KMS-11 (cell line): ENCODE measurements at regions not wholly inside any gene's neighbourhood (a gene's known extent, or its start where the extent isn't known, plus 50 kb on each side); places are given as distances from the start of the nearest gene placed in this dataset.

Experiments
- H2AFZ ChIP-seq: fragments of 200-600 bp; sonication (generic); 2 replicates; pipeline ENCODE4 v1.6.1; 2016; ENCODE audit warnings: antibody characterized with exemption, mixed run types, low read depth
- H3K27ac ChIP-seq: fragments of 200-600 bp; sonication (generic); 2 replicates; pipeline ENCODE4 v1.6.1; 2016; ENCODE audit warnings: mild to moderate bottlenecking, mixed run types
- H3K27me3 ChIP-seq: fragments of 200-600 bp; sonication (generic); 2 replicates; pipeline ENCODE4 v1.6.1; 2017; ENCODE audit warnings: mild to moderate bottlenecking, low read depth, mixed run types, moderate library complexity; ENCODE audit not compliant: insufficient read depth
- H3K36me3 ChIP-seq: fragments of 200-600 bp; sonication (generic); 2 replicates; pipeline ENCODE4 v1.6.1; 2017; ENCODE audit warnings: mild to moderate bottlenecking, mixed run types; ENCODE audit not compliant: insufficient read depth
- H3K4me1 ChIP-seq: fragments of 200-600 bp; sonication (generic); 2 replicates; pipeline ENCODE4 v1.6.1; 2016; ENCODE audit warnings: mild to moderate bottlenecking, low read depth, mixed run types; ENCODE audit not compliant: poor library complexity, severe bottlenecking
- H3K4me2 ChIP-seq: fragments of 200-600 bp; sonication (generic); 2 replicates; pipeline ENCODE4 v1.7.0; 2016; ENCODE audit warnings: mild to moderate bottlenecking, mixed run types
- H3K4me3 ChIP-seq: fragments of 200-600 bp; sonication (generic); IDR thresholded peaks from 2 replicates; pipeline ENCODE4 v1.6.1; 2017; ENCODE audit warnings: low read depth, low read length, mixed read lengths; ENCODE audit not compliant: insufficient read depth
- H3K79me2 ChIP-seq: fragments of 200-600 bp; sonication (generic); 2 replicates; pipeline ENCODE4 v1.6.1; 2016; ENCODE audit warnings: low read depth, mixed run types; ENCODE audit not compliant: insufficient read depth
- H3K9ac ChIP-seq: fragments of 200-600 bp; sonication (generic); 2 replicates; pipeline ENCODE4 v1.6.1; 2016; ENCODE audit warnings: mild to moderate bottlenecking, mixed run types
- H4K20me1 ChIP-seq: fragments of 200-600 bp; sonication (generic); 2 replicates; pipeline ENCODE4 v1.6.1; 2016; ENCODE audit warnings: mild to moderate bottlenecking, mixed run types; ENCODE audit not compliant: insufficient read depth
- CTCF ChIP-seq: fragments of 200-600 bp; sonication (generic); conservative IDR thresholded peaks from 2 replicates; pipeline ENCODE4 v1.6.1; 2017; ENCODE audit warnings: low read depth, mild to moderate bottlenecking, antibody characterized with exemption, low read length, moderate library complexity, mixed read lengths

GRCh38 chr5:74279244-74279643 lies 361.3 kb downstream of the ENC1 start:
- H3K27me3 ChIP-seq = no peaks in the 10 kb centered on the region
- no peaks in the 10 kb centered on the region for H3K79me2 ChIP-seq
- H3K4me2 ChIP-seq = no peak overlapping the region; the same call in 1 of the 2 replicates
- H3K4me1 ChIP-seq = peaks cover 60% of the 10 kb centered on the region
- H4K20me1 ChIP-seq = no peaks in the 10 kb centered on the region
- no peak overlapping the region for H3K4me3 ChIP-seq
- TF ChIP-seq CTCF = no peak
- H3K36me3 ChIP-seq = no peaks in the 10 kb centered on the region
- no peak overlapping the region for H2AFZ ChIP-seq
- H3K9ac ChIP-seq = no peak overlapping the region
- H3K27ac ChIP-seq = no peak overlapping the region

GRCh38 chr5:74277418-74277817 lies 363.1 kb downstream of the ENC1 start:
- no peak overlapping the region for H3K9ac ChIP-seq
- no peak for TF ChIP-seq CTCF
- no peaks in the 10 kb centered on the region for H3K36me3 ChIP-seq
- no peak overlapping the region for H3K4me3 ChIP-seq
- no peaks in the 10 kb centered on the region for H3K27me3 ChIP-seq
- H4K20me1 ChIP-seq = no peaks in the 10 kb centered on the region
- no peak overlapping the region for H3K27ac ChIP-seq
- no peaks in the 10 kb centered on the region for H3K79me2 ChIP-seq
- H3K4me2 ChIP-seq = no peak overlapping the region
- H2AFZ ChIP-seq = no peak overlapping the region
- peaks cover 42% of the 10 kb centered on the region for H3K4me1 ChIP-seq

GRCh38 chr5:74275171-74275992 lies 365.1 kb downstream of the ENC1 start:
- Histone ChIP-seq H3K4me1 (peaks cover 21% of the 10 kb centered on the region), H3K36me3 (no peaks in the 10 kb centered on the region), H4K20me1 (no peaks in the 10 kb centered on the region), H3K4me2 (no peak overlapping the region), H3K79me2 (no peaks in the 10 kb centered on the region), H3K27me3 (no peaks in the 10 kb centered on the region), H3K27ac (no peak overlapping the region), H2AFZ (no peak overlapping the region), H3K4me3 (no peak overlapping the region), H3K9ac (no peak overlapping the region)
- no peak for TF ChIP-seq CTCF

- H3K36me3 ChIP-seq = no peaks in the 10 kb centered on the region
- H3K79me2 ChIP-seq = no peaks in the 10 kb centered on the region
- H3K27me3 ChIP-seq = no peaks in the 10 kb centered on the region
- H3K4me3 ChIP-seq = no peak overlapping the region
- H3K27ac ChIP-seq = no peak overlapping the region
- H2AFZ ChIP-seq = no peak overlapping the region
- H3K4me2 ChIP-seq = no peak overlapping the region
- peaks cover 11% of the 10 kb centered on the region for H3K4me1 ChIP-seq
- no peak for TF ChIP-seq CTCF
- no peak overlapping the region for H3K9ac ChIP-seq
- no peaks in the 10 kb centered on the region for H4K20me1 ChIP-seq
Observed at GRCh38 chr5:74274326-74274725, 366.2 kb downstream of the ENC1 start.
